HepG2 (cell line): ENCODE measurements at regions not wholly inside any gene's neighbourhood (a gene's known extent, or its start where the extent isn't known, plus 50 kb on each side); places are given as distances from the start of the nearest gene placed in this dataset.

Experiments used
- ATAC-seq: fragments of 200-7000 bp; cut with Tn5 transposase; 3 replicates; pipeline ENCODE4 v1.9.1; 2020; ENCODE audit warnings: mild to moderate bottlenecking, moderate library complexity
- BruUV-seq: library from RNA; stranded (reverse); fragments of 400-500 nt; replicated peaks from 2 replicates; lab custom pipeline; 2021; lab: Mats Ljungman, UMichigan
- CTCF ChIA-PET: fragments of 300-600 bp; formaldehyde crosslinking; extraction: SDS; loops from one replicate; lab custom pipeline; 2021; ENCODE audit warnings: low total read pairs, inconsistent platforms, low intra/inter-chr PET ratio; lab: Yijun Ruan, JAX
- POLR2A ChIA-PET: fragments of 350-600 bp; sonication (Branson Sonifier 250); formaldehyde crosslinking; loops from one replicate; lab custom pipeline; 2020; ENCODE audit warnings: antibody characterized with exemption, inconsistent platforms; lab: Yijun Ruan, JAX
- DNase-seq: peaks from one replicate; pipeline ENCODE4 v3.0.0-alpha.2; 2015; ENCODE audit warnings: low spot score
- FAIRE-seq: peaks from 3 replicates; lab custom pipeline; 2011; peaks lifted over from hg19 to GRCh38; lab: Jason Lieb, UNC
- H2AFZ ChIP-seq: one replicate; pipeline ENCODE4 v1.6.1; 2011; ENCODE audit warnings: low read length, inconsistent platforms
- H3K27ac ChIP-seq: fragments of 300-600 bp; 3 replicates; pipeline ENCODE4 v1.8.0; 2011; ENCODE audit warnings: mixed run types, mild to moderate bottlenecking, mixed read lengths, low read length, inconsistent platforms; ENCODE audit not compliant: insufficient read depth; ENCODE audit errors: extremely low read length
- H3K27me3 ChIP-seq, 2 experiments: fragments of 200-600 bp in 1 of 2; 2 replicates in 1 of 2; 3 replicates in 1 of 2; pipeline versions ENCODE4 v1.6.0 to v1.8.0; 2011; ENCODE audit warnings: low read length in 2 of 2, mild to moderate bottlenecking in 2 of 2, moderate library complexity in 2 of 2, inconsistent platforms in 1 of 2; ENCODE audit not compliant: insufficient read depth in 2 of 2, control insufficient read depth in 1 of 2
- H3K36me3 ChIP-seq, 2 experiments: fragments of 200-600 bp in 1 of 2; replicated peaks in 1 of 2; 2 replicates in 1 of 2; 3 replicates in 1 of 2; pipeline versions ENCODE4 v1.5.1 to v1.8.0; 2011; ENCODE audit warnings: low read length in 2 of 2, inconsistent platforms in 1 of 2; ENCODE audit not compliant: insufficient read depth in 2 of 2, control insufficient read depth in 1 of 2
- H3K4me1 ChIP-seq: 2 replicates; pipeline ENCODE4 v1.5.1; 2012; ENCODE audit warnings: low read length, inconsistent platforms; ENCODE audit not compliant: insufficient read depth
- H3K4me2 ChIP-seq: 2 replicates; pipeline ENCODE4 v1.6.0; 2011; ENCODE audit warnings: low read depth, low read length, inconsistent platforms
- H3K4me3 ChIP-seq, 3 experiments: fragments of 200-600 bp in 1 of 3; sonication (generic), shearing (Covaris generic) in 1 of 3; replicated peaks in 1 of 3; 2 replicates each; pipeline ENCODE4 v1.5.1; 2011 to 2016; ENCODE audit warnings: low read length in 3 of 3, inconsistent platforms in 2 of 3, low read depth in 2 of 3, mild to moderate bottlenecking in 2 of 3, control low read depth in 1 of 3, mixed read lengths in 1 of 3; ENCODE audit not compliant: insufficient read depth in 1 of 3
- H3K79me2 ChIP-seq: one replicate; pipeline ENCODE4 v1.6.1; 2011; ENCODE audit warnings: low read length, inconsistent platforms; ENCODE audit not compliant: insufficient read depth
- H3K9ac ChIP-seq: 2 replicates; pipeline ENCODE4 v1.6.0; 2011; ENCODE audit warnings: mild to moderate bottlenecking, low read depth, low read length, inconsistent platforms; ENCODE audit not compliant: insufficient read depth
- H3K9me3 ChIP-seq: 2 replicates; pipeline ENCODE4 v1.5.1; 2012; ENCODE audit warnings: mild to moderate bottlenecking, low read length
- H4K20me1 ChIP-seq: 2 replicates; pipeline ENCODE4 v1.6.0; 2011; ENCODE audit warnings: inconsistent platforms, mild to moderate bottlenecking, low read length, moderate library complexity; ENCODE audit not compliant: insufficient read depth
- CBX5 ChIP-seq: sonication (generic); formaldehyde crosslinking; IDR thresholded peaks from 2 replicates; pipeline ENCODE4 v1.4.0; 2020; ENCODE audit warnings: missing genetic modification reagents, borderline replicate concordance
- CREB1 ChIP-seq, 2 experiments: fragments of 450-650 bp in 1 of 2; IDR thresholded peaks; 2 replicates each; pipeline ENCODE4 v1.6.1; 2016 to 2017; ENCODE audit warnings: control low read depth in 1 of 2, mild to moderate bottlenecking in 1 of 2, missing compliant biosample characterization in 1 of 2, missing genetic modification characterization in 1 of 2
- DZIP1 ChIP-seq: sonication (generic); formaldehyde crosslinking; IDR thresholded peaks from 2 replicates; pipeline ENCODE4 v1.5.0; 2020; ENCODE audit warnings: mild to moderate bottlenecking, missing genetic modification reagents
- KMT2A ChIP-seq: sonication (generic); formaldehyde crosslinking; IDR thresholded peaks from 2 replicates; pipeline ENCODE4 v1.4.0; 2020; ENCODE audit warnings: missing genetic modification reagents
- MXD4 ChIP-seq: IDR thresholded peaks from 2 replicates; pipeline ENCODE4 v1.6.1; 2016; ENCODE audit warnings: mild to moderate bottlenecking, missing biosample characterization, missing genetic modification reagents
- NFE2L1 ChIP-seq: sonication (generic); formaldehyde crosslinking; IDR thresholded peaks from 2 replicates; pipeline ENCODE4 v1.4.0; 2020; ENCODE audit warnings: missing genetic modification reagents, mild to moderate bottlenecking, borderline replicate concordance
- NFKB2 ChIP-seq: sonication (generic); formaldehyde crosslinking; IDR thresholded peaks from 2 replicates; pipeline ENCODE4 v1.4.0; 2020; ENCODE audit warnings: missing genetic modification reagents, borderline replicate concordance
- NRL ChIP-seq: sonication (generic); formaldehyde crosslinking; IDR thresholded peaks from 2 replicates; pipeline ENCODE4 v1.5.0; 2020; ENCODE audit warnings: missing genetic modification reagents, mild to moderate bottlenecking, moderate library complexity, borderline replicate concordance
- SSRP1 ChIP-seq: IDR thresholded peaks from 2 replicates; pipeline ENCODE4 v1.6.1; 2016; ENCODE audit warnings: control low read depth
- ZIK1 ChIP-seq: sonication (generic); formaldehyde crosslinking; IDR thresholded peaks from 2 replicates; pipeline ENCODE4 v1.5.0; 2020; ENCODE audit warnings: mild to moderate bottlenecking, low read depth, missing genetic modification reagents, borderline replicate concordance
- ZNF343 ChIP-seq: sonication (generic); formaldehyde crosslinking; IDR thresholded peaks from 2 replicates; pipeline ENCODE4 v1.4.0; 2020; ENCODE audit warnings: mild to moderate bottlenecking, missing genetic modification reagents
- ZNF7 ChIP-seq: IDR thresholded peaks from 2 replicates; pipeline ENCODE4 v1.6.1; 2016; ENCODE audit warnings: missing biosample characterization, missing genetic modification reagents
- WGBS: methylation state at CpG from one replicate; pipeline ENCODE4 v1.1.6; 2017; ENCODE audit warnings: low lambda C conversion rate; 5-methylcytosine and 5-hydroxymethylcytosine counted together
- in situ Hi-C: cut with HindIII; loops from 2 replicates; pipeline ENCODE4 v1.10.0; 2017; ENCODE audit warnings: low pct_unique_long_range_greater_than_20kb; ENCODE audit not compliant: extremely low pct_ligation_motif_present
- intact Hi-C: fragments of 100-400 bp; cut with micrococcal nuclease; formaldehyde crosslinking; loops from one replicate; pipeline ENCODE4 v1.10.0; 2022; ENCODE audit not compliant: unreplicated experiment

- no peak for ATAC-seq
- CTCF ChIA-PET: no interaction called here
- POLR2A ChIA-PET: no interaction called here
Observed at GRCh38 chr15:69978603-69979002, 119.1 kb downstream of the TLE3 start.

More at GRCh38 chr15:69978603-69979002, 119.1 kb downstream of the TLE3 start:
- FAIRE-seq: no peak
- no peaks in the 10 kb centered on the region for H3K36me3 ChIP-seq
- no peak overlapping the region for H2AFZ ChIP-seq
- TF ChIP-seq MXD4 (CRISPR knock-in tag): no peak
- no peak for TF ChIP-seq NFE2L1 (CRISPR knock-in tag)
- no peak for TF ChIP-seq ZNF343 (CRISPR knock-in tag)
- no peak for TF ChIP-seq KMT2A (CRISPR knock-in tag)
- no peak for TF ChIP-seq NFKB2
- TF ChIP-seq ZIK1 (CRISPR knock-in tag): no peak
- TF ChIP-seq DZIP1 (CRISPR knock-in tag): no peak
- TF ChIP-seq CBX5 (CRISPR knock-in tag): no peak
- TF ChIP-seq NRL (CRISPR knock-in tag): no peak
- TF ChIP-seq ZNF7 (CRISPR knock-in tag): no peak
- no peak for TF ChIP-seq SSRP1 (CRISPR knock-in tag)
- no peak for TF ChIP-seq CREB1 (IDR thresholded peaks at IDR 0.05)
- no peak for TF ChIP-seq CREB1 (CRISPR knock-in tag; IDR thresholded peaks at IDR 0.05)
- TF ChIP-seq, all 625 proteins: peak for 0
- Histone ChIP-seq H3K27me3 (peaks cover 3% of the 10 kb centered on the region in 2 experiments; a peak in 3 of 5 replicates), H3K4me1 (no peaks in the 10 kb centered on the region), H3K27ac (no peak overlapping the region), H3K9ac (no peak overlapping the region), H4K20me1 (no peaks in the 10 kb centered on the region), H3K4me3 (no peak overlapping the region), H3K9me3 (no peaks in the 10 kb centered on the region), H3K79me2 (no peaks in the 10 kb centered on the region), H3K4me2 (no peak overlapping the region)
- WGBS: 60% methylated on average over 5 of the region's 7 CpGs
- BruUV-seq: no TSS peak
- DNase-seq: no peak
- intact Hi-C loops (no loop called here), in situ Hi-C loops (no loop called here)
